ENCODE measurements at regions not wholly inside any gene's neighbourhood (a gene's known extent, or its start where the extent isn't known, plus 50 kb on each side); places are given as distances from the start of the nearest gene placed in this dataset.

GRCh38 chr1:221141096-221141495, 261.9 kb downstream of the HLX start:
- Histone ChIP-seq H3K79me2 (ENCODE audit: control insufficient read depth, insufficient read depth, low read length) (no peaks in the 10 kb centered on the region), H3K27me3 (replicated peaks in 1 of 4; ENCODE audit: control extremely low read depth in 1 of 4, control insufficient read depth in 3 of 4, insufficient read depth in 4 of 4, low read length in 3 of 4) (no peaks in the 10 kb centered on the region), H3K4me1 (ENCODE audit: control insufficient read depth in 2 of 2, insufficient read depth in 2 of 2, low read length in 2 of 2) (no peaks in the 10 kb centered on the region), H3K9ac (ENCODE audit: low read length) (no peak overlapping the region), H3K4me3 (ENCODE audit: control extremely low read depth in 1 of 5, extremely low read depth in 1 of 5, insufficient read depth in 1 of 5, low read depth in 2 of 5, low read length in 4 of 5) (no peak overlapping the region), H3K4me2 (replicated peaks; ENCODE audit: low read depth, low read length, poor library complexity, severe bottlenecking) (no peak overlapping the region), H4K20me1 (ENCODE audit: control insufficient read depth, insufficient read depth, low read length, poor library complexity, severe bottlenecking) (no peaks in the 10 kb centered on the region), H3K36me3 (replicated peaks in 1 of 2; ENCODE audit: control extremely low read depth in 1 of 2, control insufficient read depth in 1 of 2, extremely low read depth in 1 of 2, insufficient read depth in 2 of 2, low read length in 1 of 2) (no peaks in the 10 kb centered on the region), H3K27ac (ENCODE audit: low read length in 2 of 2) (no peak overlapping the region), H2AFZ (ENCODE audit: insufficient read depth, low read depth, low read length, poor library complexity, severe bottlenecking) (no peak overlapping the region), H3K9me3 (ENCODE audit: control extremely low read depth in 1 of 3, control insufficient read depth in 2 of 3, insufficient read depth in 1 of 3, low read length in 2 of 3) (no peaks in the 10 kb centered on the region)
- no peak overlapping the region for H3K4me3 Mint-ChIP-seq
- no peaks in the 10 kb centered on the region for H3K9me3 Mint-ChIP-seq (ENCODE audit: insufficient read depth)
- ChIA-PET CTCF (no interaction called here), POLR2A (no interaction called here)
- peaks cover 4% of the 10 kb centered on the region for H3K27me3 Mint-ChIP-seq
- DNase-seq (no peak), ATAC-seq (ENCODE audit: low read depth) (no peak)
- intact Hi-C loops (cut with micrococcal nuclease), result no loop called here
- TF ChIP-seq EZH2 (IDR thresholded peaks at IDR 0.05; ENCODE audit: borderline replicate concordance, insufficient read depth, low read depth, low read length, poor library complexity, severe bottlenecking) (no peak), CTCF (IDR thresholded peaks at IDR 0.05) (no peak)
- H3K4me1 Mint-ChIP-seq, result no peaks in the 10 kb centered on the region
- H3K27ac Mint-ChIP-seq, result no peak overlapping the region
- WGBS (ENCODE audit: insufficient coverage), result 100% methylated on average over 2 of the region's 2 CpGs

- intact Hi-C loops (cut with micrococcal nuclease), result no loop called here
- no peaks in the 10 kb centered on the region for H3K4me1 ChIP-seq (ENCODE audit: control insufficient read depth in 2 of 2, insufficient read depth in 2 of 2, low read length in 2 of 2)
- H4K20me1 ChIP-seq (ENCODE audit: control insufficient read depth, insufficient read depth, low read length, poor library complexity, severe bottlenecking), result no peaks in the 10 kb centered on the region
- DNase-seq, result no peak
- H3K4me2 ChIP-seq (replicated peaks; ENCODE audit: low read depth, low read length, poor library complexity, severe bottlenecking), result no peak overlapping the region
- Mint-ChIP-seq H3K4me1 (no peaks in the 10 kb centered on the region), H3K27me3 (peaks cover 8% of the 10 kb centered on the region), H3K9me3 (ENCODE audit: insufficient read depth) (no peaks in the 10 kb centered on the region), H3K27ac (no peak overlapping the region), H3K4me3 (no peak overlapping the region)
- TF ChIP-seq CTCF (IDR thresholded peaks at IDR 0.05), result no peak
- no peak overlapping the region for H2AFZ ChIP-seq (ENCODE audit: insufficient read depth, low read depth, low read length, poor library complexity, severe bottlenecking)
- WGBS (ENCODE audit: insufficient coverage), result 96% methylated on average over 3 of the region's 6 CpGs
- no peaks in the 10 kb centered on the region for H3K9me3 ChIP-seq (ENCODE audit: control extremely low read depth in 1 of 3, control insufficient read depth in 2 of 3, insufficient read depth in 1 of 3, low read length in 2 of 3)
- POLR2A ChIA-PET, result no interaction called here
- CTCF ChIA-PET, result no interaction called here
- no peak overlapping the region for H3K27ac ChIP-seq (ENCODE audit: low read length in 2 of 2)
- H3K9ac ChIP-seq (ENCODE audit: low read length), result no peak overlapping the region
- H3K4me3 ChIP-seq (ENCODE audit: control extremely low read depth in 1 of 5, extremely low read depth in 1 of 5, insufficient read depth in 1 of 5, low read depth in 2 of 5, low read length in 4 of 5), result no peak overlapping the region
- H3K79me2 ChIP-seq (ENCODE audit: control insufficient read depth, insufficient read depth, low read length), result no peaks in the 10 kb centered on the region
- no peaks in the 10 kb centered on the region for H3K36me3 ChIP-seq (replicated peaks in 1 of 2; ENCODE audit: control extremely low read depth in 1 of 2, control insufficient read depth in 1 of 2, extremely low read depth in 1 of 2, insufficient read depth in 2 of 2, low read length in 1 of 2)
- ATAC-seq (ENCODE audit: low read depth), result no peak
- H3K27me3 ChIP-seq (replicated peaks in 1 of 4; ENCODE audit: control extremely low read depth in 1 of 4, control insufficient read depth in 3 of 4, insufficient read depth in 4 of 4, low read length in 3 of 4), result no peaks in the 10 kb centered on the region
Observed at GRCh38 chr1:221141606-221142285, 262.5 kb downstream of the HLX start.

Measured in B cell (primary cell).